Breast epithelium (tissue), 4 donors: ENCODE measurements at regions not wholly inside any gene's neighbourhood (a gene's known extent, or its start where the extent isn't known, plus 50 kb on each side); places are given as distances from the start of the nearest gene placed in this dataset.

Experiments
- DNase-seq, 2 donors: peaks; one replicate each; pipeline ENCODE4 v3.0.0-alpha.2; 2019; ENCODE audit warnings: low spot score in 2 of 2
- H3K27ac ChIP-seq, 2 donors: fragments of 200-600 bp; sonication (generic) in 1 of 2; one replicate each; pipeline ENCODE4 v1.5.1; 2016 to 2019; ENCODE audit warnings: mild to moderate bottlenecking in 1 of 2
- H3K27me3 ChIP-seq, 2 donors: fragments of 200-600 bp; sonication (generic) in 1 of 2; one replicate each; pipeline versions ENCODE4 v1.5.1 to v1.6.0; 2017 to 2019; ENCODE audit warnings: control low read depth in 1 of 2, mild to moderate bottlenecking in 1 of 2
- H3K36me3 ChIP-seq: fragments of 200-600 bp; one replicate; pipeline ENCODE4 v1.5.1; 2019
- H3K4me1 ChIP-seq, 2 donors: fragments of 200-600 bp; sonication (generic); one replicate each; pipeline ENCODE4 v1.5.1; 2016 to 2019; ENCODE audit warnings: control low read depth in 1 of 2
- H3K4me3 ChIP-seq, 3 donors: fragments of 200-600 bp; sonication (generic); 1 replicate in 2 of 3; 2 replicates in 1 of 3; pipeline ENCODE4 v1.5.1; 2016 to 2019; ENCODE audit warnings: mild to moderate bottlenecking in 3 of 3, moderate library complexity in 2 of 3
- H3K9me3 ChIP-seq, 2 donors: fragments of 200-600 bp; sonication (generic) in 1 of 2; one replicate each; pipeline ENCODE4 v1.5.1; 2016 to 2019; ENCODE audit warnings: control low read depth in 1 of 2
- POLR2A ChIP-seq: fragments of 450-650 bp; IDR thresholded peaks from one replicate; pipeline ENCODE4 v1.6.1; 2016; ENCODE audit warnings: antibody characterized with exemption, mild to moderate bottlenecking, moderate library complexity
- POLR2AphosphoS5 ChIP-seq, 3 donors: sonication (generic); formaldehyde crosslinking; IDR thresholded peaks; one replicate each; pipeline ENCODE4 v1.6.1; 2017; ENCODE audit warnings: antibody characterized with exemption in 3 of 3
- intact Hi-C: fragments of 100-400 bp; cut with DNase I; formaldehyde crosslinking; loops from one replicate; pipeline ENCODE4 v1.15.1; 2023; ENCODE audit warnings: low total_unique reads
- TF ChIP-seq, protein P1 (sequence below), 3 donors: fragments of 450-650 bp; IDR thresholded peaks; one replicate each; pipeline ENCODE4 v1.5.1; 2016 to 2017; ENCODE audit warnings: antibody characterized with exemption in 3 of 3, mild to moderate bottlenecking in 3 of 3, moderate library complexity in 3 of 3

DNA sequence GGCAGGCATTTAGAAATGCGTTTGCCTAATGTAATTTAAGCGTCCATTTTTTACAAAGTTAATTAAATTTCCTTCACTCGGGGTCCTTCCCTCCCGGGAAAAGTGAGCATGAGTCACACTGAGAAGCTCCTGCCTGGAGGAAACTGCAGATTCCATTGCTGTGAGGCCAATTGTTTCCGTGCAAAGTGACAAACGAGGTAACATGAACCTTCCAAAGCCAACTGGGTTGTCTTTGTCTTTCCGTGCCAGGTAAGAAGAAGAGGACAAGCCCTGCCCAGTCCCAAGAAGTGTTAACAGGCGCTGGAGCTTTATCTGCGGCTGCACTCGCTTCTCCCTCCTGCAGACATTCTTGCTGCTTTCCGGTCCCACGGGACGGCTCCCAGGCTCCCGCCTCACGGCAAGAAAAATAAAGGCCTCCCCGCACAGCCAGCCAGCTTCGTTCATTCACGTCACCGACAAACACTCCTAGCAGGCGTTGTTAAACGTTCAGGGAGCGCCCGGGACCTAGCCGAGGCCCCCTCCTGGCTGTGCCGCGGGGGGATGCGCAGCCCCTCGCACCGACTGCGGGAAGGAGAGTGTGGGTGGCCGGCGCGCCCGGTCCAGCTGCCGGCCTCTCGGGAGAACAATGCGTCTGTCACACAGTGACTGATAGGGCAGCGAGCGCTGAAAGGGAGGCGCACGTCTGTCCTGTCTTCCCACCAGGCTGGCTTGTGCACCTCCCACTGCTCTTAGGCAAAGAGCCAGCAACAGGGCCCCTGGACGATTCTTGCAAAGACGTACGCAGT is 61.5 kb upstream of the HDDC2 start:
- Histone ChIP-seq H3K36me3 (no peaks in the 10 kb centered on the region), H3K4me3 (peak overlapping the region; percentile 46 to 72 (median 54)), H3K4me1 (peaks cover 0 to 11% of the 10 kb centered on the region in 2 donors), H3K27me3 (no peaks in the 10 kb centered on the region), H3K9me3 (no peaks in the 10 kb centered on the region), H3K27ac (peak overlapping the region; percentile 88 to 89)
- intact Hi-C loops = no loop called here
- peak in 1 of 2 donors; percentile 34 for DNase-seq
- TF ChIP-seq POLR2AphosphoS5 (IDR thresholded peaks at IDR 0.05) = no peak
- TF ChIP-seq, protein P1, sequence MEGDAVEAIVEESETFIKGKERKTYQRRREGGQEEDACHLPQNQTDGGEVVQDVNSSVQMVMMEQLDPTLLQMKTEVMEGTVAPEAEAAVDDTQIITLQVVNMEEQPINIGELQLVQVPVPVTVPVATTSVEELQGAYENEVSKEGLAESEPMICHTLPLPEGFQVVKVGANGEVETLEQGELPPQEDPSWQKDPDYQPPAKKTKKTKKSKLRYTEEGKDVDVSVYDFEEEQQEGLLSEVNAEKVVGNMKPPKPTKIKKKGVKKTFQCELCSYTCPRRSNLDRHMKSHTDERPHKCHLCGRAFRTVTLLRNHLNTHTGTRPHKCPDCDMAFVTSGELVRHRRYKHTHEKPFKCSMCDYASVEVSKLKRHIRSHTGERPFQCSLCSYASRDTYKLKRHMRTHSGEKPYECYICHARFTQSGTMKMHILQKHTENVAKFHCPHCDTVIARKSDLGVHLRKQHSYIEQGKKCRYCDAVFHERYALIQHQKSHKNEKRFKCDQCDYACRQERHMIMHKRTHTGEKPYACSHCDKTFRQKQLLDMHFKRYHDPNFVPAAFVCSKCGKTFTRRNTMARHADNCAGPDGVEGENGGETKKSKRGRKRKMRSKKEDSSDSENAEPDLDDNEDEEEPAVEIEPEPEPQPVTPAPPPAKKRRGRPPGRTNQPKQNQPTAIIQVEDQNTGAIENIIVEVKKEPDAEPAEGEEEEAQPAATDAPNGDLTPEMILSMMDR (IDR thresholded peaks at IDR 0.05) = no peak
- no peak for TF ChIP-seq POLR2A

DNA sequence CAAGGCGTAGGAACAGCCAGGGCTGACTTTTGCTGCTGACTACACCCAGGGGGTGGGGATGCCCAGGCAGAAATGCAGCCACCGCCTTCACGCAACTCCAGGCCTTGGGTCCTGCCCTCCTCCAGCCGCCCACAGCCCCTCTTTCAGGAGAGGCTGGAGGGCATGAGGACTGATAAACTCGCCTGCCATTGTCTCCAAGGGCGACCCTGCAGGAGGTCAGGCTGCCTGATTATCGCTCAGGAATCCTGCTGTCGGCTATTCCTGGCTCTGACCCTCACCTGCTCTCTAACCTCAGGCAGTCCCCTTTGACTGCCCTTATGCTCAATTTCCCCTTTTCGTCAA is 62.0 kb upstream of the HDDC2 start:
- H3K9me3 ChIP-seq = no peaks in the 10 kb centered on the region
- no peaks in the 10 kb centered on the region for H3K36me3 ChIP-seq
- H3K27me3 ChIP-seq = no peaks in the 10 kb centered on the region
- peaks cover 0 to 11% of the 10 kb centered on the region in 2 donors for H3K4me1 ChIP-seq
- peak overlapping the region; percentile 88 to 89 for H3K27ac ChIP-seq
- TF ChIP-seq, protein P1 (IDR thresholded peaks at IDR 0.05) = no peak
- TF ChIP-seq POLR2A (no peak), POLR2AphosphoS5 (IDR thresholded peaks at IDR 0.05) (no peak)
- intact Hi-C loops = no loop called here
- no peak for DNase-seq
- peak overlapping the region; percentile 46 to 72 (median 54) for H3K4me3 ChIP-seq

DNA sequence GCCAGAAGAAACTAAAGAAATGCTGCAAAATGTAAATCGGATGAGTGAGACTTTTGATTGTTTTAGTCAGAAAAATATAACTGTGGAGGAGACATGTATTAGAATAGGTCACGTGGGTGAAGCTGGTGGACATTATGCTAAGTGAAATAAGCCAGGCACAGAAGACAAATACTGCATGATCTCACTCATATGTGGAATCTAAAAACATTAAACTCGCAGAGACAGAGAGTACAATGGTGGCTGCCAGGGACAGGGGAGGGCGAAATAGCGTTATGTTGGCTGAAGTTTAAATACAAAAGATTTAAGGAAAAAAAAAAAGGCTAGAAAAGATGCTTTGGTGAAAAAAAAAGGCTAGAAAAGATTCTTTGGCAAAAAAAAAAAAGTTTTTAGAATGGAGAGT is 63.5 kb upstream of the HDDC2 start:
- no peak for DNase-seq
- Histone ChIP-seq H3K27me3 (no peaks in the 10 kb centered on the region), H3K4me3 (no peak overlapping the region), H3K36me3 (no peaks in the 10 kb centered on the region), H3K27ac (peak overlapping the region in 1 of 2 donors; percentile 27), H3K9me3 (no peaks in the 10 kb centered on the region), H3K4me1 (peaks cover 0 to 11% of the 10 kb centered on the region in 2 donors)
- intact Hi-C loops = no loop called here
- TF ChIP-seq POLR2AphosphoS5 (IDR thresholded peaks at IDR 0.05) (no peak), POLR2A (no peak)
- TF ChIP-seq, protein P1 (IDR thresholded peaks at IDR 0.05) = no peak

DNA sequence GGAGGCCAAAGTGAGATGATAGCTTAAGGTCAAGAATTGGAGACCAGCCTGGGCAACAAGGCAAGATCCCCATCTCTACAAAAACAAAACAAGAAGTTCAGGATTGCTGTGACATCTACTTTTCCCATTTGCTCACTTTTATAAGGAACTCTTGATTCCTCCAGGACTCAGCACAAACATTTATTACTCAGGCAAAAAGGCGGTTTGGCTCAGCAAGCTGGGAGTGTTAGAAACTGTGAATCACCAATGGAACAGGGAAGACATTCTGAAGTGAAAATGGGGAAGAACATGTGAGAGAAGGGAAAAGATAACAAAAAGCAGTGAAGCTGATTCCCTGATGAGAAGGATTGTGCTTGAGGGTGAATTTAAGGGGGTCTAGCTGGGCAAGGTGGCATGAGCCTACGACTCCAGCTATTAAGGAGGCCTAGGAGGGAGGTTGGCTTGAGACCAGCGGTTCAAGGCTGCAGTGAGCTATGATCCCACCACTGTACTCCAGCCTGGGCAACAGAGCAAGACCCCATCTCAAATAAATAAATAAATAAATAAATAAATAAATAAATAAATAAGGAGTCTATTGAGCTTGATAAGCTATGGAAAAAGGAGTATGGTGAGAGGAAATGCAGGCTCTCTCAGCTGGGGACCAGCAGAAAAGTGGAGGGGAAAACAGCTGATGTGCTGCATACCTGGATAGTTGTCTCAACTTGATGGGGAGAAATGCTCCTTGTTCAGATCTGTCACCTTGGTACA is 65.4 kb upstream of the HDDC2 start:
- no peak for DNase-seq
- H3K9me3 ChIP-seq = no peaks in the 10 kb centered on the region
- H3K27me3 ChIP-seq = no peaks in the 10 kb centered on the region
- TF ChIP-seq POLR2AphosphoS5 (IDR thresholded peaks at IDR 0.05) (no peak), POLR2A (no peak)
- TF ChIP-seq, protein P1 (IDR thresholded peaks at IDR 0.05) = no peak
- no peak overlapping the region for H3K4me3 ChIP-seq
- intact Hi-C loops = no loop called here
- H3K4me1 ChIP-seq = peaks cover 0 to 11% of the 10 kb centered on the region in 2 donors
- H3K36me3 ChIP-seq = no peaks in the 10 kb centered on the region
- H3K27ac ChIP-seq = peak overlapping the region in 1 of 2 donors; percentile 45

DNA sequence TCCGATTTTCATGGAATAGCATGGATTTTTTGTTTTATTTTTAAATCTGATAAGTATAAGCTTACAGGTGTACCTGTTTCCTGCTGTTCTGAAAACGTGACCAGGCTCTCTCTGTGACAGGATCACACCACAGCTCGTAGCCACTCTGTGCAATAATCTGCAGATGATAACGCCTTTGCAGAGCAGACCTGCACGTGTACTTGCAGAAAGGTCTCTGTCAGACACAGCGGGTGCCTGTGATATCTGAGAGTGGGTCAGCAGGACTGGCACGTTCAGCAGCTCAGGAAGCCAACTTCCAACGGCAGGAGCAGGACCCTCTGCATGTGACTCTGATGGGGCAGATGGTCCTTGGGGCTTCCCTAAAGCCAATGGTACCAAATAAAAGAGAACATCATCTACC is 68.6 kb upstream of the HDDC2 start:
- intact Hi-C loops = no loop called here
- no peaks in the 10 kb centered on the region for H3K9me3 ChIP-seq
- no peak overlapping the region for H3K27ac ChIP-seq
- TF ChIP-seq POLR2AphosphoS5 (IDR thresholded peaks at IDR 0.05) = no peak
- TF ChIP-seq POLR2A = no peak
- TF ChIP-seq, protein P1 (IDR thresholded peaks at IDR 0.05) = no peak
- H3K36me3 ChIP-seq = no peaks in the 10 kb centered on the region
- no peaks in the 10 kb centered on the region for H3K27me3 ChIP-seq
- H3K4me1 ChIP-seq = no peaks in the 10 kb centered on the region
- H3K4me3 ChIP-seq = no peak overlapping the region
- no peak for DNase-seq
